GM12892 (cell line): ENCODE measurements at regions not wholly inside any gene's neighbourhood (a gene's known extent, or its start where the extent isn't known, plus 50 kb on each side); places are given as distances from the start of the nearest gene placed in this dataset.

Experiments
- POLR2A ChIP-seq: IDR thresholded peaks from 2 replicates; pipeline ENCODE4 v1.6.1; 2011; ENCODE audit warnings: low read depth, low read length, control low read depth
- POLR2AphosphoS5 ChIP-seq: IDR thresholded peaks from 2 replicates; pipeline ENCODE4 v1.6.1; 2011; ENCODE audit warnings: low read depth, low read length, control low read depth
- TAF1 ChIP-seq: IDR thresholded peaks from 2 replicates; pipeline ENCODE4 v1.6.1; 2011; ENCODE audit warnings: low read depth, mild to moderate bottlenecking, control low read depth, low read length, borderline replicate concordance

DNA sequence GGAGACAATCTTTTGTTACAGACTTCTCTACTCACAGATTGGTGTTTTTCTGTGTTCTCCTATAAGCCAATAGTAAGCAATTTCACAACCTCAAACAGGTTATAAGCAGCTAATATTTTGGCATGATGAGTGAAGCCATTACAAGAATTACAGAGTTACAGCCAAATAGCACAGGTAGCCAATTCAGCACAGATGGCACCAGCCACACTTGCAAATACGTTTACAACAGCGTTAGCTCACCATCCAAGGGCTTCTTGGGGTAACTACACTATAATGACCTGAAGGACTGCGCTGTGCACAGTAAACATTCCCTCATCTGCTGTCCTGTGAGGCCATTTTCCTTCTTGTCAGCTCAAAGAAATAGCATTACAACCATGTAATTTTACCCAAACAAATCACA lies 428.6 kb downstream of the TCERG1L start:
- TF ChIP-seq POLR2A (no peak), POLR2AphosphoS5 (no peak), TAF1 (no peak)
